Epithelial cell of esophagus (primary cell): ENCODE measurements at regions not wholly inside any gene's neighbourhood (a gene's known extent, or its start where the extent isn't known, plus 50 kb on each side); places are given as distances from the start of the nearest gene placed in this dataset.
A peak's percentile ranks its signal among the peaks of the same experiment; 100 is the strongest.

Experiments used
- DNase-seq: peaks from one replicate; pipeline ENCODE4 v3.0.0; 2010; ENCODE audit warnings: low read depth
- H3K4me3 ChIP-seq: 2 replicates; pipeline ENCODE4 v1.5.1; 2011; ENCODE audit warnings: mild to moderate bottlenecking, low read length, control low read depth
- TF ChIP-seq, protein P1 (sequence below): IDR thresholded peaks from 2 replicates; pipeline ENCODE4 v1.5.1; 2011; ENCODE audit warnings: low read depth, mild to moderate bottlenecking, low read length, control low read depth, inconsistent platforms; ENCODE audit not compliant: insufficient read depth; ENCODE audit errors: missing control alignments

DNA sequence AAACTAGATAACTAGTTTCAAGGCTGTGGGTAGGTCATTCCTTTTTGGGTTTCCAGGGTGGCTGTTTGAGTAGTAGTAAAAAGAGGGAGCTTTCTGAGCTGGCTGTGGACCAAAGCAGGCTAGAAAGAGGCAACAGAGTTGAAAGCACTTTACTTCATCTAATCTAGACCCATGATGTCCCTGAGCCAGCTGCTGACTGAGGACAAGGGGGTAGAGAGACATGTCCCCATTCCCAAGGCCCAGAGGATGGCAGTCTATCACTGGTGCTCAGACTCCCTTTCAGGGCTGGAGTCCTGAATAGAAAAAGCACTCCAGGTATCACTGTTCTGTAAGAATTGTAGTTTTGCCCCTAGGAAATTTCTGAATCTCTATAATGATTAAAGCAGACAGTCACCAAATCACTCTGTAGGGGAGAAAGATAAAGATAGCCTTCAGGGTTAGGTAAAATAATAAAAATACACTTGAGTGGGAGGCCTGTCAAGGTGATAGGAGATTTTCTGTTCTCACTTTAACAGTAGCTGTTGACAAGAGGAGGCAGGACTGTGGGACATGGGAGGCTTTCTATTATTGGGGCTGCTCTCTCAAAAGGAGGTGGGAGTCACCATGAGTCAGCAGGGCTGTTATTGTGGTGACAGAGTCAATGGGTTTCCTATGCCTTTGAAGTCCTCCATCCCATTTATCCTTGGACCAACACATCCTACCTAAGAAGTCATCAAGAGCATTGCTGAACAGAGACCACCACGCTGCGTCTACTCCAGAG, 190.2 kb upstream of the MPHOSPH6 start:
- TF ChIP-seq, protein P1, sequence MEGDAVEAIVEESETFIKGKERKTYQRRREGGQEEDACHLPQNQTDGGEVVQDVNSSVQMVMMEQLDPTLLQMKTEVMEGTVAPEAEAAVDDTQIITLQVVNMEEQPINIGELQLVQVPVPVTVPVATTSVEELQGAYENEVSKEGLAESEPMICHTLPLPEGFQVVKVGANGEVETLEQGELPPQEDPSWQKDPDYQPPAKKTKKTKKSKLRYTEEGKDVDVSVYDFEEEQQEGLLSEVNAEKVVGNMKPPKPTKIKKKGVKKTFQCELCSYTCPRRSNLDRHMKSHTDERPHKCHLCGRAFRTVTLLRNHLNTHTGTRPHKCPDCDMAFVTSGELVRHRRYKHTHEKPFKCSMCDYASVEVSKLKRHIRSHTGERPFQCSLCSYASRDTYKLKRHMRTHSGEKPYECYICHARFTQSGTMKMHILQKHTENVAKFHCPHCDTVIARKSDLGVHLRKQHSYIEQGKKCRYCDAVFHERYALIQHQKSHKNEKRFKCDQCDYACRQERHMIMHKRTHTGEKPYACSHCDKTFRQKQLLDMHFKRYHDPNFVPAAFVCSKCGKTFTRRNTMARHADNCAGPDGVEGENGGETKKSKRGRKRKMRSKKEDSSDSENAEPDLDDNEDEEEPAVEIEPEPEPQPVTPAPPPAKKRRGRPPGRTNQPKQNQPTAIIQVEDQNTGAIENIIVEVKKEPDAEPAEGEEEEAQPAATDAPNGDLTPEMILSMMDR, result no peak
- H3K4me3 ChIP-seq, result no peak overlapping the region
- DNase-seq, result no peak

DNA sequence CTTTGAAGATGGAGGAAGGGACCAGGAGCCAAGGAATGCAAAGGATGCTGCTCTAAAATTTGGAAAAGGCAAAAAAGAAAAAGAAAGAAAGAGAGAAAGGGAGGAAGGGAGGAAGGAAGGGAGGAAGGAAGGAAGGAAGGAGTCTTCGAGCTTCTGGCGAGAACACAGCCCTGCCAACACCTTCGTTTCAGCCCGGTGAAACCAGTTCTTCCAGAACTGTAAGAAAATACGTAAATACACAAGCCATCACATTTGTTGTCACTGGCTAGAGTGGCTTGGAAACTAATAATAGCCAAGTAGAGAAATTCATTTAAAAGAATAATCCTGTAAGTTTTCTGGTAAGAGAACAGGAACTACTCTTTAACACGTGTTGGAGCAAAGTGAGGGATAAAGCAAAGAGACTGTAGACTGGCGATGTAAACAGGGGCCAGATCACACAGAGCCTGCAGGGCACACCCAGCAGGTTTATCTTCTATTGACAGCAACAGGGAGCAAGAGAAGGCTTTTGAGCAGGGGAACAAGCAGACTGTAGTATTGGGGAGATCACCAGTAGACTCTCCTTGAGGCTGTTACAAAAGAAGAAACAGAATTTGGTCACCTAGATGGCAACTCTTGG, 188.7 kb upstream of the MPHOSPH6 start:
- DNase-seq, result peak; percentile 54
- H3K4me3 ChIP-seq, result no peak overlapping the region
- TF ChIP-seq, protein P1, result no peak

DNA sequence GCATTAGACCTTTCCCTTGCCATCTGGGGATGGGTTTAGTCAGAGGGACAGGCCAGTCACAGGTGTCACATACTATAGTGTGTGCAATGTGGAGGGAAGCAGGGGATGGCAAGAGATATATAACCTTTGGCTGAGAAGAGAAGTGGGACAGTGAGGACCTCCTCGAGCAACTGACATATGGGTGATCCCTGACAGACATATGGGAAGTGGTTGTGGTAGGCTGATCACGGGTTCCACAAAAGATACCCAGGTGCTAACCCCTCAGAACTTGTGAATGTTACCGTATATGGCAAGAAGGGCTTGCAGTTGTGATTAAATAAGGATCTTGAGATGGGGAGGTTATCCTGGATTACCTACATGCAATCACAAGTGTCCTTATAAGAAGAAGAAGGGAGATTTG, 188.1 kb upstream of the MPHOSPH6 start:
- TF ChIP-seq, protein P1, result no peak
- no peak for DNase-seq
- no peak overlapping the region for H3K4me3 ChIP-seq

DNA sequence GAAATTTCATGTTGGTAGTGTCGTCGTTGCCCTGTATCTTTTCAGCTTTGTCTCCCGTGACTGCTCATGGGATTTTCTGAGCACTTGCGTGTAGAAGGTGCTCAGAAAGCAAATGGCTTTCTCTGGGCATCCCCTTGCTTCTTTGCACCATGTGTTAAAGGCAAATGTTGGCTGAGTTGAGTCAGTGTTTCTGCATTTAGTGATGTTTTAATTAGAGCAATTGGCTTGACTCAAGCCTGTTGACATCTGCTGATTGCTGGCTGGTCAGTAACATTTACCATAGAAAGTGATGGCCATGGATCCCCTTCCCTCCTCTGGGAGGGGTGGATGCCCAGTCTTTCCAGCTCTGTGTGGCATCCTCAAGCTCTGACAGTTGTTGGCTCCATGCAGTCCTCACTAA, 187.2 kb upstream of the MPHOSPH6 start:
- no peak for DNase-seq
- TF ChIP-seq, protein P1, result no peak
- H3K4me3 ChIP-seq, result no peak overlapping the region

DNA sequence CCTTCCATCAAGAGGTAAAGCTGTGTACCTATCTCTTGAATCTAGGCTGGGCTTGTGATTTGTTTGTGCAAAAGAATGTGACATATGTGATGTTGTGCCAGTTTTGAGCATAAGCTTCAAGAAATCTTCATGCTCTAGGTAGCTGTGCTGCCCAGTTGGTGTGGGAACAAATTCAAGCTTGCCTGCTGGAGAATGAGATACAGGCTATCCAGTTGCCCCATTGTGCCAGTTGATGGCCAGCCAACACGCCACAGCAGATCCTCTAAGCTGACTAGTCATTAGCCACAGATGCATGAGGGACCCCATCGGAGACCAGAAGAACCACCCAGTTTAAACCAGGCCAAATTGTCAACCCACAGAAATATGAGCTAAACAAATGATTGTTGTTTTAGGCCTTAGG, 180.5 kb upstream of the MPHOSPH6 start:
- TF ChIP-seq, protein P1, result no peak
- no peak overlapping the region for H3K4me3 ChIP-seq
- no peak for DNase-seq

DNA sequence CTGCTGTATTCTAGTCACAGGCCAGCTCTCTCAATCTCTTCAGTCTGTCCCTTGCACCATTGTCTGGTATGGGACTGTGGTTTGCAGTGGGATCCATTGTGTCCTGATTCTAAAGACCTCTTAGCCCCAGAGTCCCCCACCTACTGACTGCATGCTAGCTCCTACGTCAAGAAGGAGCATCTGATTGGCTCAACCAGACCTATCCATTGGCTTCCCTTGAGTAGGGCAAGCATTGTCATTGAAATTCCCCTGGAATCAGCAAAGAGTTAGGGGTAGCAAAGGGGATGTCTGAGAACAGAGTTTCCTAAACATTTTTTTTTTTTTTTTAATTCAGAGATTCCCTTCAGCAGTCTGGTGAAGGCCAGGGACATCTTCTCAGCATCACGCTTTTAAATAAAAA, 175.3 kb upstream of the MPHOSPH6 start:
- DNase-seq, result no peak
- TF ChIP-seq, protein P1, result no peak
- no peak overlapping the region for H3K4me3 ChIP-seq
